GM12891 (cell line): ENCODE measurements at regions not wholly inside any gene's neighbourhood (a gene's known extent, or its start where the extent isn't known, plus 50 kb on each side); places are given as distances from the start of the nearest gene placed in this dataset.

ENCODE experiments used
- PAX5 ChIP-seq: IDR thresholded peaks from 2 replicates; pipeline ENCODE4 v1.6.1; 2011; ENCODE audit warnings: low read length, moderate library complexity, mild to moderate bottlenecking; ENCODE audit not compliant: insufficient read depth, severe bottlenecking
- POLR2A ChIP-seq: IDR thresholded peaks from 2 replicates; pipeline ENCODE4 v1.6.1; 2011; ENCODE audit warnings: low read depth, low read length, control low read depth
- POLR2AphosphoS5 ChIP-seq: IDR thresholded peaks from 2 replicates; pipeline ENCODE4 v1.6.1; 2011; ENCODE audit warnings: low read depth, low read length, control low read depth
- POU2F2 ChIP-seq: IDR thresholded peaks from 2 replicates; pipeline ENCODE4 v1.6.1; 2011; ENCODE audit warnings: low read depth, mild to moderate bottlenecking, control low read depth, low read length, moderate library complexity
- SPI1 ChIP-seq: IDR thresholded peaks from 2 replicates; pipeline ENCODE4 v1.6.1; 2011; ENCODE audit warnings: low read depth, low read length, control low read depth
- TAF1 ChIP-seq: IDR thresholded peaks from 2 replicates; pipeline ENCODE4 v1.6.1; 2011; ENCODE audit warnings: low read depth, low read length, control low read depth

DNA sequence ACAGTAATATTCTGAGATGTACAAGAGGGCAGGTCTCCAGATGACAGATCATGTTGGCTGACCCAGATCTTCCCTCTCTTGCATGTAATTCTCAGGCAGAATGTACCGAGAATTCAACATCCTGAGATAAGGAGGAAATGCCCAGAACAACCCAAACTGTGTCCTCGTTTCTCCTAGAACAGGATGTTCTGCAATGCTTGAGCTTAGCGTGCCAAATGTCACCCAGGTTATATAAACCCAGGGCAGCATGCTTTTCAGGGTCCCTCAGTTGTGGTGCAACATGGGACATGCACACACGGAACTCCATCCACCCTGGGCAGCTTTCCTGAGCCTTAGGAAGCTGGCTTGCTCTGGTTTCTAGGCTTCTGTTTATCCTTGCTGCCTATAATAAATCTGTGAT is 102.1 kb upstream of the CMC1 start:
- TF ChIP-seq POLR2A (no peak), POLR2AphosphoS5 (no peak), POU2F2 (no peak), PAX5 (no peak), TAF1 (no peak), SPI1 (no peak)
